SKM-1 treated with dmso at 0.1 percent for 144 hours (cell line): ENCODE measurements at regions not wholly inside any gene's neighbourhood (a gene's known extent, or its start where the extent isn't known, plus 50 kb on each side); places are given as distances from the start of the nearest gene placed in this dataset.

Source experiments
- DNase-seq: peaks from one replicate; lab custom pipeline; 2025; ENCODE audit not compliant: unreplicated experiment; lab: John Stamatoyannopoulos, UW

- DNase-seq: no peak
Measured at GRCh38 chr2:204265681-204266181, 279.5 kb upstream of the PARD3B start.

DNA sequence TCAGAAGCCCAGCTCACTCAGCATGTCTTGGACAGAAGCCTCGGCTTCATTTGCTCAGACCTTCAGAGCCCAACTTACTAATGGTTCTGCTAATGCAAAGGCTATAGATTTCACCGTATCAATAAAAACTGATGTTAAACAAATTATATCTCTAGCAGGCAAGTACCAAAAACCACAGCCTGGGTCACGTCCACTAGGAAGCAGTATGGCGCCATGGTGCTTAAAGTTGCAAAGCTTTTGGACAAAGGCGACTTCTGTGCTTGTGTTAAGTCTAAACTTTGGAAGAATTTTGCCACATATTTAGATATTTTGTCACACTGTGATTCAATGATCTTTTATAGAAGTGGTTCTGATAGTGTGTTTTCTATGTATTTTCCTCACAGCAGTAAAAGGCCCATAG is 276.8 kb upstream of the PARD3B start:
- no peak for DNase-seq

DNA sequence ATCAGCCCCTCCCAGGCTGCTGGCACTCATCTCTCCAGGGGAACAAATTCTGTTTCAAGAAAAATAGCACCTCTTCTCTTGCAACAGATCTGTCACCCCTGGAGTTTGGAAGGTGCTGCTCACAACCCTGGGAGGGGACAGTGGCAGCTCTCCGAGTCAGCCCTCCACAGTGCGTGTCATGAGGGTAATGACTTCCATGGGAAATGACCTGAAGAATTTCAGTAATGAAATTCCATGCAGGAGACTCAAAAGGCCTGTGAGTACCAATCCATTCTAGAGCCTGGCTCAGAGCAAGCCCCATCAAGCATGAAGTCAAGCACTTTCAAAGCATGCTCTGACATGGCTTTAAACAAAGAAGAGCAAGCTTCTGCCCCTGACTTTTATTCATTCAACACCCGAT is 276.3 kb upstream of the PARD3B start:
- DNase-seq: no peak

- DNase-seq: no peak
Measured at GRCh38 chr2:204272089-204272488, 273.2 kb upstream of the PARD3B start.

DNA sequence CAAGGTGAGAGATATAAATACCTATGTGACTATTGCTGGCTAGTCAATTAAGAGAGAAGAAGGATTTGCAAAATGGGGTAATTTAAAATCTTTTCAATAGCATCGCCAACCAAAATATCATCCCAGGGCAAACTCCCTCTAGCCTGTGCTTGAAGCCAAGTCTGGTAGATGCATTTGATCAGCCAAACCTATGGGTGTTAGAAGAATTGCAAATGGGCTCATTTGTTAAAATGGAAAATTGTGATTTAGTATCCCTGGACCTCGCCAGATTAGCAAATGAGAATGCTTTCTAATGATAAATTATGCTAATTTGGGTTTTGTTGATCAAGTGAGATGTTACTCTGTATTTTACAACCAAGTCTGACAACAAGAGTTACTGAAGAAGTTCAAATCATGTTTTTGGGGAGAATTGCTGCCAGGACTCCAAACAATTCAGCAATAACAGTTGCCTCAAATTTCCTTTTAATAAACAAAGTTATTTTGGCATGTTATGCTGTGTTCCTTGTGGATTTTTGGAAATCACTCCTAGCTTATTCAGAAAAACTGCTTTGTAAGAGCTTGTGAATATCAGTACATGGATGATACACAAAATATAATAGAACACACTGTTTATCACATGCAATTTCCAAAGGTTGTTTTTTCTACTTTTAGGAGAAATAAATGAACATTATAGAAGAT is 272.5 kb upstream of the PARD3B start:
- DNase-seq: no peak

GRCh38 chr2:204274429-204274828 is 270.8 kb upstream of the PARD3B start:
- DNase-seq: no peak

GRCh38 chr2:204274991-204275390 is 270.3 kb upstream of the PARD3B start:
- DNase-seq: no peak

GRCh38 chr2:204277226-204277625 is 268.0 kb upstream of the PARD3B start:
- no peak for DNase-seq

DNA sequence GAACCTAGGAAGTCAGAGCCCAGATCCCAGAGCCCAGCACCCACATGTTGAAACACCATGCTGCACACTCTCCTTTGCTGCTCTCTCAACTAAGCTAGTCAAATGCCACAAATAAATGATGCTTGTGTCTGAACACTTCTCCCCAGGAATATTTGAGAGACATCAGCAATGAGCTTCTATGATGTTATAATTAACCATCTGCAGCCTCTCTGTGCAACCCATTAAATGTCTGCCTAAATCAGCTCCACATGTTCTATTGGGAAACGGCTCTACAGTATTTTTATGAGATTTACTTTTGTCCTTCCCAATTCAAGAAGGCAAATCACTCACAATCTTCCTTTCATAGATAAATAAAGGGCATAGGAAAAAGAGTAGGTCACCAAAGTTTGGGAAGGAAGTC is 266.8 kb upstream of the PARD3B start:
- DNase-seq: no peak

GRCh38 chr2:204279819-204280218 is 265.5 kb upstream of the PARD3B start:
- no peak for DNase-seq

DNA sequence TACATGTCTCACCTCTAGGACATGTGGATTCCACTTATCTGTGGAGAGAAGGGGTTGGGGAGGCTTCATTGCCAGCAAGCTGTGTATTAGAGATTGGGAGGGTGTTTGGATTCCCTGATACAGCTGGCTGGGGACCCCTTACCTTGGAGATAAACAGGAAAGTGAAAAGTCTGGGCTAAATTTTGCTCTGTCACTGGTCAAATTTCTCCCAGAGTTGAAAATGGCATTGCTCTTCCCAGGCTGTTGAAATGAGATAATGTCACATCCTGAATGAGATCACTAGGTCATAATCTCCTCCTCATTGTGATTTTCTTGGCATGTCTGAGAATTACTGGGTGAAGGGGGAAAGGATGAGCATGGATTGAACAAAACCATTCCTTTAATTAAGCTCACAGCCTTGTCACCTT is 265.0 kb upstream of the PARD3B start:
- DNase-seq: no peak

- no peak for DNase-seq
Measured at GRCh38 chr2:204282081-204282480, 263.2 kb upstream of the PARD3B start.

- DNase-seq: no peak
Measured at GRCh38 chr2:204282525-204282924, 262.8 kb upstream of the PARD3B start.

DNA sequence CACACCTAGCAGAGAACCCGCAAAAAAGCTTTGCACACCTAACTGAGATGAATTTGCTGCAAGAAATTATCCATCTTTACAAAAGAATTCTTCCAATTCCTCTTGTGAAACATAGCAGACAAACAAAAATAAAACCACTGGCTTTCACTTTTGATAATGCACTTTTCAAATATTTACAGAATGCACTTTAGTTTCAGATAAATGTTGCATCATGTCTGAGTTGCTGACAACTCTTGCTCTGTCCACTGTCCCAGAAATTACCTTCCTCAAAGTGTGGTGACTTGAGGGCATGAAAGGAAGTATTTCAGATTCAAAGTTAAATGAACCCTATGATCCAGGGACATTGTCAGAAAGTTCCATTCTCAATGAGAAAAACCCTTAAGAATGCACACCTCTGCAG is 256.2 kb upstream of the PARD3B start:
- DNase-seq: no peak

DNA sequence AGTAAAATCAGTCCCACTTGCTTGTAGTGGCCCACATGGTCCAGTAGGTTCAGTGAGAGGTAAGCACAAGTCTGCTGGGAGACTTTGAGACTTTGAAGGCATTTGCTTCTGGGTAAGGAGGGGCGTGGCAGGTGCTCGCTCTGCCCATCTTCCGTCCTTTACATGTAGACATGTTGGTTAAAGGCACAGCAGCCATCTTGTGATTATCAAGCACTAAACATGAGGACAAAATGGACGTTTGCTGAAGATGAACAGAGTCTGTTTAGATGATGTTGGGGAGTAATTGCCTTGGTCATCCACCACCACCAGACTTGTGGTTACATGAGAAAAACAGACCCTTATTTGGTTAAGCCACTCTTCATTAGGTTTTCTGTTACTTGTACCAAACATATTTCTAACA is 252.8 kb upstream of the PARD3B start:
- no peak for DNase-seq

- no peak for DNase-seq
Measured at GRCh38 chr2:204293884-204294747, 251.2 kb upstream of the PARD3B start.

GRCh38 chr2:204298404-204298803 is 246.9 kb upstream of the PARD3B start:
- no peak for DNase-seq

GRCh38 chr2:204299766-204300165 is 245.5 kb upstream of the PARD3B start:
- DNase-seq: no peak

GRCh38 chr2:204306667-204307066 is 238.6 kb upstream of the PARD3B start:
- no peak for DNase-seq

DNA sequence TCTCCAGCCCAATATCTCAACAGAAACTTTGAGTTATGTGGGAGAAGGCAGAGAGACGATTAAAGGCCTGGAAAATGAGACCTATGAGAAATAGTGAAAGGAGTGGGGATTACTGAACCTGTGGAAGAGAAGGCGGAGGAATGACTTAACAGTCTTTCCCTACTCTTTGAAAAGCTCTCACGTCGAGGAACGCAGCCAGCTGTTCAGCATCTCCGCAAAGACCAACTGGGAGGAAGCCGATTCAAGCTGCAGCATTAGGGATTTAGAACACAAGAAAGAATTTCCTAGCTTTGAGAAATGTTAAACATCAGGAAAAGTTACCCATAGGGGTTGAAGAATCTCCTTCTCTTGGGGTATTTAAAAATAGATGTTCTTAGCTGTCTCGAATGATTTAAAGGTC is 233.2 kb upstream of the PARD3B start:
- DNase-seq: no peak

DNA sequence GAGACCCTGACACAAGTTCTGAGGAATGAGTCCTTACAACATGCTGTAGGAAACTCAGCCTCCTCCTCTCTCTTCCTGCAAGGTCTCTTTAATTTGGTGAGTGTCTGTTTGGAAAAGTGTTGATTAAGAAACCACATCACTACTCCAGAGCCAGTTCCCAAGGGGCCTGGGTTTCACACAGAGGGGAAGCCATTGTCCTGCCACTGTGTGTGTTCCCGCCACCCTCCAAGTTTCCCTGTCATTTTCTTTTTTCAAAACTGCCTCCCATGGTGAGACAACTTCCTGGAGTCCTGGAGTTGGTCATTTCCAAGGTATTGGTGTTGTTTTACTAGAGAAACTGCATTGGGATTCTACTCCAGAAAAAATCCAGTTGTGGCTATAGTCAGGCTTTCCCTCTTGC is 232.0 kb upstream of the PARD3B start:
- no peak for DNase-seq

GRCh38 chr2:204315236-204315662 is 230.0 kb upstream of the PARD3B start:
- no peak for DNase-seq
